ENCODE measurements at regions not wholly inside any gene's neighbourhood (a gene's known extent, or its start where the extent isn't known, plus 50 kb on each side); places are given as distances from the start of the nearest gene placed in this dataset.
"Not testable (repeated sequence)": the region's sequence is repeated elsewhere in the genome, so short reads cannot be mapped to it uniquely, and the experiment has no call there.

DNA sequence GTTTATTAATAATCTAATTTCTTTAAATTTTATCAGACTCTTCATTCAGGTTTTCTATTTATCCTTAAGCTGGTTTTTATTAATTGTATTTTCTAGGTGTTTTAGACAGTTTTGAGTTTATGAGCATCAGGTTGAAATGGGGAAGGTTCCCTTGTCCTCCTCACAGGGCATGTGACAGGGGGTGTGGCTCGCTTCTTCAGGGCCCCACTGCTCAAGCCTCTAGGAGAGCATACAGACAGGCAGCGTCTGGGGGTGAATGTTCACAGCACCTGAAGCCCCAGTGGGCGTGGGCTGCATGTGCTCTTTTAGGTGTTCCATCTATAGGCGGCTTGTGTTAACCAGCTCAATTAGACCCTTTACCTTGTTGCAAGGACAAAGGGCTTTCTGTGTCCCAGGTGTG is 78.2 kb upstream of the RUFY1 start:
- Mint-ChIP-seq H3K4me3 (no peak overlapping the region), H3K4me1 (no peaks in the 10 kb centered on the region), H3K27me3 (no peaks in the 10 kb centered on the region), H3K9me3 (no peaks in the 10 kb centered on the region), H3K27ac (no peak overlapping the region), H3K36me3 (ENCODE audit: low read depth) (no peaks in the 10 kb centered on the region)
- DNase-seq: no peak
- CTCF ChIA-PET: no interaction called here
- POLR2A ChIA-PET: no interaction called here

DNA sequence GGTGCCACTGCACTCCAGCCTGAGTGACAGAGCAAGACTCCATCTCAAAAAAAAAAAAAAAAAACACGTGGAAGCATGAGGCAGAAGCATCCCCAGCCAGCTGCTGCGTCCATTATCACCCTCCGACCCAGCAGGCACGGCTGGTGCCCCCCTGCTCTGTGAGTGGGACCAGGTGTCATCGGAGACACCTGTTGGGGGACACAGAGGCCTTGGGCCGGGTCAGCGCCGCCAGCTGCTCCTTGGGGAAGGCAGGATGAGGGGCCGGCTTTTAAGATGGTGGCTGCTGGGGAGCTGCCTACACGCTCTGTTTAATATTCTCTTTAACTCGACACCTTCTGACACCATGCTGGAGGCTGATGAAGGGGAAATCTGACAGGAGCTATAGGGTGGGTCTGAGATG is 80.2 kb upstream of the RUFY1 start:
- no peaks in the 10 kb centered on the region for H3K27me3 Mint-ChIP-seq
- H3K4me1 Mint-ChIP-seq: no peaks in the 10 kb centered on the region
- H3K27ac Mint-ChIP-seq: no peak overlapping the region
- H3K36me3 Mint-ChIP-seq (ENCODE audit: low read depth): no peaks in the 10 kb centered on the region
- ChIA-PET POLR2A (no interaction called here), CTCF (no interaction called here)
- no peak for DNase-seq
- no peak overlapping the region for H3K4me3 Mint-ChIP-seq
- no peaks in the 10 kb centered on the region for H3K9me3 Mint-ChIP-seq

GRCh38 chr5:179468696-179469095 is 81.7 kb upstream of the RUFY1 start:
- POLR2A ChIA-PET: no interaction called here
- DNase-seq: no peak
- CTCF ChIA-PET: no interaction called here

GRCh38 chr5:179467441-179467840 is 82.9 kb upstream of the RUFY1 start:
- CTCF ChIA-PET: no interaction called here
- DNase-seq: no peak
- POLR2A ChIA-PET: no interaction called here
- Mint-ChIP-seq H3K4me1 (no peaks in the 10 kb centered on the region), H3K9me3 (no peaks in the 10 kb centered on the region), H3K27me3 (no peaks in the 10 kb centered on the region), H3K4me3 (no peak overlapping the region), H3K36me3 (ENCODE audit: low read depth) (no peaks in the 10 kb centered on the region), H3K27ac (no peak overlapping the region)

More at GRCh38 chr5:179468696-179469095, 81.7 kb upstream of the RUFY1 start:
- H3K27ac Mint-ChIP-seq: no peak overlapping the region
- H3K36me3 Mint-ChIP-seq (ENCODE audit: low read depth): no peaks in the 10 kb centered on the region
- no peaks in the 10 kb centered on the region for H3K27me3 Mint-ChIP-seq
- H3K4me3 Mint-ChIP-seq: no peak overlapping the region
- no peaks in the 10 kb centered on the region for H3K4me1 Mint-ChIP-seq
- no peaks in the 10 kb centered on the region for H3K9me3 Mint-ChIP-seq

GRCh38 chr5:179464631-179465030 is 85.7 kb upstream of the RUFY1 start:
- ChIA-PET POLR2A (no interaction called here), CTCF (no interaction called here)
- no peak overlapping the region for H3K27ac Mint-ChIP-seq
- no peak overlapping the region for H3K4me3 Mint-ChIP-seq
- no peaks in the 10 kb centered on the region for H3K36me3 Mint-ChIP-seq (ENCODE audit: low read depth)
- peaks cover 1% of the 10 kb centered on the region for H3K9me3 Mint-ChIP-seq
- no peaks in the 10 kb centered on the region for H3K27me3 Mint-ChIP-seq
- no peaks in the 10 kb centered on the region for H3K4me1 Mint-ChIP-seq
- DNase-seq: no peak

DNA sequence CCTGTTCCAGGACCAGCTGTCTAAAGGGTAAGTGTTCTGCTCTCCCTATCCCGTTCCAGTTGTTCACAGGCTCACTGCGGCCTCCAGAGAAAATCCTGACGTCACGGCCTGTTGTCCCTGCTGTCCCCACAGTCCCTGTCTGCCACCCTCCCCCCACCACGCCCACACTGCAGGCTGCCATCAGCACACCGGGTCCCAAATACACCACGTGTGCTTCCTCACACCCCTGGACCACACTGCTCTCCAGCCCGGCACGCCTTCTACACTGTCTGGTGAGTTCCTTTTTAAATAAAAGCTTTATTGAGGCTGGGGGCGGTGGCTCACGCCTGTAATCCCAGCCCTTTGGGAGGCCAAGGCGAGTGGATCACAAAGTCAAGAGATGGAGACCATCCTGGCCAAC is 88.3 kb upstream of the RUFY1 start:
- Mint-ChIP-seq H3K9me3 (peaks cover 9% of the 10 kb centered on the region), H3K27me3 (no peaks in the 10 kb centered on the region), H3K4me1 (no peaks in the 10 kb centered on the region), H3K4me3 (no peak overlapping the region), H3K27ac (no peak overlapping the region), H3K36me3 (ENCODE audit: low read depth) (no peaks in the 10 kb centered on the region)
- ChIA-PET CTCF (no interaction called here), POLR2A (no interaction called here)
- no peak for DNase-seq

DNA sequence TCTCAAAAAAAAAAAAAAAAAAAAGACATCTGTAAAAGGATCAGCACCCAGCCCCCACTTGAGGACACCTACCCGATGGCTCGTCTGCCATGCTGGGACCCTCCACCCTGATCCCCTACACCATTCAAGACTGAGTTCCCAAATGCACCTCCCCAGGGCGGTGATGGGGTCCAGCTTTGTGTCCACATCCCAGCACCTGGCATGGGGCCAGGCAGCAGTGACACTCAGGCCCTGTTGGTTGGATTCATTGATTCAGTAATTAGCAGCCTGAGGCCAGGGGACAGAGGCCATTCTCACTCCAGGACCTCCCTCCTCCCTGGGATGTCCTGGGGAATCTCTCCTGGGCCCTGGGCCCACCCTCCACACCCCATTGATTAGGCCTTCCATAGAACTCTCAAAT is 88.8 kb upstream of the RUFY1 start:
- no peak overlapping the region for H3K27ac Mint-ChIP-seq
- POLR2A ChIA-PET: no interaction called here
- CTCF ChIA-PET: no interaction called here
- no peak for DNase-seq
- H3K9me3 Mint-ChIP-seq: peaks cover 11% of the 10 kb centered on the region
- H3K4me1 Mint-ChIP-seq: no peaks in the 10 kb centered on the region
- H3K36me3 Mint-ChIP-seq (ENCODE audit: low read depth): no peaks in the 10 kb centered on the region
- no peak overlapping the region for H3K4me3 Mint-ChIP-seq
- no peaks in the 10 kb centered on the region for H3K27me3 Mint-ChIP-seq

DNA sequence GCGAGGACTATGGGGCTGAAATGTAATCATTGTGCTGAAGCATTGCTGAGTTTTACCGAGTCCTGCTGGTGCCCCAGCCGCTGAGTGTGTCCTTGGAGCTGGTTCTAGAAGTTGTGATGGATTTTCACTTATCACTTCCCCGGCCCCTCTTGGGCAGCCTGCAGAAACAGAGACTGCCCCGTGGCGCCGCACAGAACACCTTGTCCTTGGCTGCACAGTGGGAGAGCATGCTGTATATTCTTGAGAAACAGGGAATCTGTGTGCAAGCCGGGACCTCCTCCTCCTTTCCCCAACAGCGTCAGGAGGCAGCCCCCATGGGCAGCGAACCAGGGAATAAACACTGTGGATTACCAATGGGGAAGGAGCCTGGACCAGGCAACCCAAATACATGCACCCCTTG is 90.6 kb upstream of the RUFY1 start:
- no peak for DNase-seq
- no peak overlapping the region for H3K4me3 Mint-ChIP-seq
- no peak overlapping the region for H3K27ac Mint-ChIP-seq
- peaks cover 2% of the 10 kb centered on the region for H3K36me3 Mint-ChIP-seq (ENCODE audit: low read depth)
- CTCF ChIA-PET: no interaction called here
- H3K4me1 Mint-ChIP-seq: peaks cover 3% of the 10 kb centered on the region
- POLR2A ChIA-PET: no interaction called here
- H3K9me3 Mint-ChIP-seq: peaks cover 23% of the 10 kb centered on the region
- H3K27me3 Mint-ChIP-seq: no peaks in the 10 kb centered on the region

DNA sequence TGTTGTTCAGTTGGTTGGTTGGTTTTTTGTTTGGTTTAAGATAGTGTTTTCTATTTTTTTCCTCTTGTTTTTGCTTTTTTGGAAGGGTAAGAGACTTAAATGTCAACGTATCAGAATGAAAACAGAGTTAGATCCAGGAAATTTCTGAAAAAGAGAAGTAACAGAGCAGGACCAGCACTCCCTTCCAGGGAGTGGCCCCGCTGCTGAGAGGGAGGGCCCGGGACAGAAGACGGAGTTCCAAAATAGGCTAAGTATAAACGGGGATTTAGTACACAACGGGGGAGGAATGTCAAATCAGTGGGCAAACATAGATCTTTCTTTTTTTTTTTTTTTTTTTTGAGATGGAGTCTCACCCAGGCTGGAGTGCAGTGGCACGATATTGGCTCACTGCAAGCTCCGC is 92.7 kb upstream of the RUFY1 start:
- Mint-ChIP-seq H3K27me3 (no peaks in the 10 kb centered on the region), H3K4me1 (peaks cover 3% of the 10 kb centered on the region), H3K27ac (no peak overlapping the region), H3K9me3 (peaks cover 27% of the 10 kb centered on the region), H3K36me3 (ENCODE audit: low read depth) (peaks cover 4% of the 10 kb centered on the region), H3K4me3 (no peak overlapping the region)
- ChIA-PET CTCF (no interaction called here), POLR2A (no interaction called here)
- no peak for DNase-seq

- DNase-seq; CTCF ChIA-PET; POLR2A ChIA-PET; H3K27ac Mint-ChIP-seq; H3K36me3 Mint-ChIP-seq (ENCODE audit: low read depth); H3K4me3 Mint-ChIP-seq; H3K27me3 Mint-ChIP-seq; H3K4me1 Mint-ChIP-seq: not testable (repeated sequence)
- H3K9me3 Mint-ChIP-seq: peaks cover 27% of the 10 kb centered on the region
Measured at GRCh38 chr5:179456075-179456474, 94.3 kb upstream of the RUFY1 start.

DNA sequence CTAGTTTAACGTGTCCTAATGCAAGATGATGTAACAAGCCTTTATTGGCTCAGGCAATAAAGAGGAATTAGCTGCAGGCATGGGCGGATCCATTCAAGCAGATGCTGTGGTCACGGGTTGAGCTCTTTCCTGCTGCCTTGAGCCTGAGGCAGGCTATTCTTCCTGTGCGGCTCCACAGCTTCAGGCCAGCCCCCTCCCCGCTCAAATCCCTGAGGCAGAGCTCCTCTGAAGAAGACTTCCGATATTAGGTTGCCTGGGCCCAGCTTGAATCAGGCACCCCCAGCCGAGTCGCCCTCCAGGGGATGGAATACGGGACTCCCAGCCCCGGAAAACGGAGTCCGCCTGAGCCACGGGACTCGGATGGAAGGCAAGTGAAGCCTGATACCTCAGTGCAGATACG is 95.0 kb upstream of the RUFY1 start:
- POLR2A ChIA-PET: interaction anchor here (0.7 kb wide), 1 partner anchor 10 kb away, joined by 3 read pairs; no protein-coding TSS in a partner anchor
- CTCF ChIA-PET: no interaction called here
- Mint-ChIP-seq H3K9me3 (peaks cover 27% of the 10 kb centered on the region), H3K36me3 (ENCODE audit: low read depth) (peaks cover 4% of the 10 kb centered on the region), H3K27ac (no peak overlapping the region), H3K4me1 (peaks cover 3% of the 10 kb centered on the region), H3K27me3 (no peaks in the 10 kb centered on the region), H3K4me3 (no peak overlapping the region)
- no peak for DNase-seq

DNA sequence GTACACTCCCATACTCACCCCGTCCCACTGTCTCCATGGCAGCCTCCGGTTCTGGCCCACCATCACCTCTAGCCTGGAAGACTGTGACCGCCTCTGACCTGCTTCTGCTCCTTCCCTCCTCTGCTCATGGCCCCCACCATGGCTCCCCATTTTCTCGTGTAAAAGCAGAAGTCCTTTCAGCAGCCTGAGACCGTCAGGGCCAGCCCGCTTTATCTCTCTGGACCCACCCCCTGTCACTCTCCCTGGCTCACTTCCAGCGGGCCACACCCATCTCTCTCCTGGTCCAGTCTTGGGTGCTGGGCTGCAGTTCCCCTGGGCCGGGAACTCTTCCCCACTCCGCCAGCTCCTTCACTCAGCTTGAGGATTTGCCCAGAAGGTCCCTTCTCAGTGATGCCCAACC is 96.0 kb upstream of the RUFY1 start:
- Mint-ChIP-seq H3K36me3 (ENCODE audit: low read depth) (peaks cover 4% of the 10 kb centered on the region), H3K4me1 (peaks cover 3% of the 10 kb centered on the region), H3K27me3 (no peaks in the 10 kb centered on the region), H3K4me3 (no peak overlapping the region), H3K9me3 (peaks cover 24% of the 10 kb centered on the region), H3K27ac (no peak overlapping the region)
- CTCF ChIA-PET: no interaction called here
- no peak for DNase-seq
- POLR2A ChIA-PET: interaction anchor here (0.7 kb wide), 1 partner anchor 9 kb away, joined by 3 read pairs; no protein-coding TSS in a partner anchor

DNA sequence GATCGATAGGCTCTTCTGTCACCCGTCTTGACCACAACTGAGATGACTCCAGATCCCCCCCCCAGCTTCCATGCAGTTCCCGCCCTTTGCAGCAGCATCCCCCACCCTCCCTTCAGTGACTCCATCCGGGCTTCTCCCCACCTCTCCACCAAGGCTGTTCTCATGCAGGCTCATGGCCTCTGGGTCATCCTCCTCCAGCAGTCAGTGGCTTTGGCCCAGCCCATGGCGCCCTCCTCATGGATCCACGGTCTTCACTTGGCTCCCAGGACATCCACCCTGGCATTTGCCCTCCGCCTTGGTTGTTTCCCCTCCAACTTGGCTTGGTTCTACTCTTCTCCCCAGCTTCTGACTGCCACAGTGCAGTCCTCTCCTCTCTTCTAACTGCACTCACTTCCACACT is 96.7 kb upstream of the RUFY1 start:
- no peak for DNase-seq
- H3K36me3 Mint-ChIP-seq (ENCODE audit: low read depth): peaks cover 4% of the 10 kb centered on the region
- H3K4me3 Mint-ChIP-seq: no peak overlapping the region
- peaks cover 22% of the 10 kb centered on the region for H3K9me3 Mint-ChIP-seq
- H3K4me1 Mint-ChIP-seq: peaks cover 3% of the 10 kb centered on the region
- H3K27me3 Mint-ChIP-seq: no peaks in the 10 kb centered on the region
- H3K27ac Mint-ChIP-seq: no peak overlapping the region
- ChIA-PET CTCF (no interaction called here), POLR2A (no interaction called here)

DNA sequence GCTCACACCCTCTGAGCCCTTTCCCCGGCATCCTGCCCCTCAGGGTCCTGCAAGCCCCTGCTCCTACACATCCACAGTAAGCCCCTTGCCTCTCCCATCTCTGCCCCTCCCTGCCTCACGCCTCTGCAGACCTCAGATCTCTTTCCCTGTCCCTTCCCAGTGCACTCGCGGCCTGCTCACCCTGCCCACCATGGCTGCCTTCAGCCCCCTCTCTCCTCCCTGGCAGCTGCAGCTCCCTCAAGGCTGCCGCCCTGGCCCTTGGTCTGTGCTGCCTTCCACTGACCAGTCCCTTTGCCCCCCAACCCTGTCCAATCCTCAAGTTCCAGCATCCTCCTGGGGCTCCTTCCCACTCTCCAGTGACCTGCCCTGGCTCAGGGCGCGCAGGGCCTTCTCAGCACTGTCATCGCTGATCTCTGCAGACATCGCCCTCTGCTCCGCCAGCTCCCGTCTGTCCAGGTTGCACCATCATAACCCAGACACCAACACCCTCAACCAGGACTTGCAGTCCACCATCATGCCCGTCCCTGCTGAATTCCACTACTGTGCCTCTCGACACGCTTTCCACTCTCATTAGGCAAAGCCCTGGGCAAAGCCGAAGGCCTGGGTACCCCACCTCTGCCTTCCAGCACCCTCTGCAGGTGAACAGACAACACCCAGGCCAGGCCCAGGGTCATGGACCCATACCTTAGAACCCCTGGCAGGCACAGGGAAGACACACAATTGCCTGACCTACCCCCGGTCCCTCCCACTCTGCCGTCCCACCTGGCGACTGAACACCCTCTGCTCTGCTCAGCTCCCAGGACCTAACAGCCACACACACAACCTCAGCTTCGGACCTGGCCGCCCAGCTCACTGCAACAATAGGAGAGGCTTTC is 97.8 kb upstream of the RUFY1 start:
- no peak overlapping the region for H3K4me3 Mint-ChIP-seq
- peaks cover 21% of the 10 kb centered on the region for H3K9me3 Mint-ChIP-seq
- ChIA-PET CTCF (no interaction called here), POLR2A (no interaction called here)
- DNase-seq: no peak
- H3K36me3 Mint-ChIP-seq (ENCODE audit: low read depth): peaks cover 4% of the 10 kb centered on the region
- H3K4me1 Mint-ChIP-seq: peaks cover 3% of the 10 kb centered on the region
- H3K27ac Mint-ChIP-seq: no peak overlapping the region
- no peaks in the 10 kb centered on the region for H3K27me3 Mint-ChIP-seq
